CD4-positive, alpha-beta memory T cell (primary cell): ENCODE measurements at regions not wholly inside any gene's neighbourhood (a gene's known extent, or its start where the extent isn't known, plus 50 kb on each side); places are given as distances from the start of the nearest gene placed in this dataset.
"Not testable (repeated sequence)": the region's sequence is repeated elsewhere in the genome, so short reads cannot be mapped to it uniquely, and the experiment has no call there.

Experiments
- CTCF ChIA-PET: fragments of 350-600 bp; sonication (Branson Sonifier 250); formaldehyde crosslinking; loops from one replicate; lab custom pipeline; 2021; ENCODE audit warnings: inconsistent platforms; ENCODE audit not compliant: partially characterized antibody; lab: Charles Lee
- POLR2A ChIA-PET: fragments of 350-600 bp; sonication (Branson Sonifier 250); formaldehyde crosslinking; loops from one replicate; lab custom pipeline; 2021; ENCODE audit not compliant: partially characterized antibody; lab: Charles Lee
- DNase-seq, 5 donors: peaks; one replicate each; pipeline versions ENCODE4 v3.0.0 to v3.0.0-alpha.2; 2020 to 2022; ENCODE audit warnings: mixed read lengths in 1 of 5
- H3K27ac ChIP-seq: one replicate; pipeline ENCODE4 v1.7.0; 2013; ENCODE audit warnings: low read depth, low read length
- H3K27me3 ChIP-seq: 2 replicates; pipeline ENCODE4 v1.7.0; 2013; ENCODE audit warnings: mild to moderate bottlenecking, low read length, moderate library complexity; ENCODE audit not compliant: insufficient read depth
- H3K36me3 ChIP-seq: 2 replicates; pipeline ENCODE4 v1.7.0; 2013; ENCODE audit warnings: mild to moderate bottlenecking, low read length, moderate library complexity; ENCODE audit not compliant: insufficient read depth
- H3K4me1 ChIP-seq: 2 replicates; pipeline ENCODE4 v1.7.0; 2013; ENCODE audit warnings: mild to moderate bottlenecking, low read length, moderate library complexity; ENCODE audit not compliant: insufficient read depth
- H3K4me3 ChIP-seq, 2 donors: one replicate each; pipeline ENCODE4 v1.7.0; 2013; ENCODE audit warnings: low read length in 2 of 2, mild to moderate bottlenecking in 1 of 2
- H3K9me3 ChIP-seq, 2 donors: one replicate each; pipeline ENCODE4 v1.7.0; 2013; ENCODE audit warnings: low read length in 2 of 2, control low read depth in 1 of 2; ENCODE audit not compliant: control insufficient read depth in 1 of 2
- H3K27ac Mint-ChIP-seq, 7 donors: one replicate each; pipeline ENCODE4 v1.8.0; 2020 to 2021; ENCODE audit warnings: mixed read lengths in 7 of 7, mild to moderate bottlenecking in 6 of 7, inconsistent platforms in 3 of 7, moderate library complexity in 3 of 7
- H3K27me3 Mint-ChIP-seq, 2 donors: one replicate each; pipeline ENCODE4 v1.8.0; 2020 to 2021; ENCODE audit warnings: mixed read lengths in 2 of 2
- H3K36me3 Mint-ChIP-seq, 2 donors: one replicate each; pipeline ENCODE4 v1.8.0; 2020 to 2021; ENCODE audit warnings: mixed read lengths in 2 of 2, inconsistent platforms in 1 of 2, mild to moderate bottlenecking in 1 of 2
- H3K4me1 Mint-ChIP-seq, 4 donors: one replicate each; pipeline ENCODE4 v1.8.0; 2020 to 2021; ENCODE audit warnings: mixed read lengths in 4 of 4, mild to moderate bottlenecking in 1 of 4
- H3K4me3 Mint-ChIP-seq, 8 donors: one replicate each; pipeline ENCODE4 v1.8.0; 2020 to 2021; ENCODE audit warnings: mixed read lengths in 8 of 8, mild to moderate bottlenecking in 7 of 8, moderate library complexity in 6 of 8, inconsistent platforms in 3 of 8
- H3K9me3 Mint-ChIP-seq, 8 donors: one replicate each; pipeline ENCODE4 v1.8.0; 2020 to 2021; ENCODE audit warnings: mixed read lengths in 8 of 8, mild to moderate bottlenecking in 5 of 8, inconsistent platforms in 3 of 8, moderate library complexity in 1 of 8
- intact Hi-C: fragments of 100-400 bp; cut with micrococcal nuclease; formaldehyde crosslinking; loops from one replicate; pipeline ENCODE4 v1.15.1; 2023

GRCh38 chr1:120640261-120641013 is 83.3 kb upstream of the NBPF26 start:
- H3K36me3 Mint-ChIP-seq, DNase-seq, H3K27ac ChIP-seq, H3K27me3 Mint-ChIP-seq, intact Hi-C loops, H3K9me3 ChIP-seq, H3K9me3 Mint-ChIP-seq, H3K4me3 Mint-ChIP-seq, H3K36me3 ChIP-seq, H3K4me3 ChIP-seq, CTCF ChIA-PET, POLR2A ChIA-PET, H3K27ac Mint-ChIP-seq, H3K4me1 Mint-ChIP-seq, H3K4me1 ChIP-seq, H3K27me3 ChIP-seq: not testable (repeated sequence)

- H3K27me3 ChIP-seq, H3K4me1 Mint-ChIP-seq, H3K27ac ChIP-seq, H3K27me3 Mint-ChIP-seq, intact Hi-C loops, CTCF ChIA-PET, H3K36me3 Mint-ChIP-seq, H3K9me3 ChIP-seq, DNase-seq, H3K4me3 Mint-ChIP-seq, H3K9me3 Mint-ChIP-seq, H3K36me3 ChIP-seq, H3K4me3 ChIP-seq, H3K27ac Mint-ChIP-seq, POLR2A ChIA-PET, H3K4me1 ChIP-seq: not testable (repeated sequence)
Measured at GRCh38 chr1:120641014-120641302, 82.8 kb upstream of the NBPF26 start.

- DNase-seq, H3K27ac Mint-ChIP-seq, H3K4me3 Mint-ChIP-seq, H3K27me3 ChIP-seq, POLR2A ChIA-PET, H3K4me1 ChIP-seq, H3K9me3 Mint-ChIP-seq, H3K4me3 ChIP-seq, H3K9me3 ChIP-seq, H3K4me1 Mint-ChIP-seq, intact Hi-C loops, CTCF ChIA-PET, H3K36me3 Mint-ChIP-seq, H3K27me3 Mint-ChIP-seq, H3K27ac ChIP-seq, H3K36me3 ChIP-seq: not testable (repeated sequence)
Measured at GRCh38 chr1:120647182-120647581, 76.6 kb upstream of the NBPF26 start.

GRCh38 chr1:120648915-120649623 is 74.7 kb upstream of the NBPF26 start:
- H3K4me3 ChIP-seq, H3K9me3 ChIP-seq, H3K27me3 Mint-ChIP-seq, H3K4me1 Mint-ChIP-seq, POLR2A ChIA-PET, H3K9me3 Mint-ChIP-seq, CTCF ChIA-PET, H3K4me1 ChIP-seq, H3K27ac ChIP-seq, H3K4me3 Mint-ChIP-seq, intact Hi-C loops, H3K27me3 ChIP-seq, H3K27ac Mint-ChIP-seq, H3K36me3 ChIP-seq, H3K36me3 Mint-ChIP-seq, DNase-seq: not testable (repeated sequence)

- CTCF ChIA-PET: not testable (repeated sequence)
Measured at GRCh38 chr1:120649730-120650129, 74.0 kb upstream of the NBPF26 start.

GRCh38 chr1:120654114-120654513 is 69.6 kb upstream of the NBPF26 start:
- H3K4me1 Mint-ChIP-seq, H3K4me1 ChIP-seq, H3K27ac ChIP-seq, H3K27me3 Mint-ChIP-seq, POLR2A ChIA-PET, H3K4me3 ChIP-seq, CTCF ChIA-PET, H3K4me3 Mint-ChIP-seq, H3K36me3 Mint-ChIP-seq, H3K9me3 Mint-ChIP-seq, H3K27me3 ChIP-seq, H3K9me3 ChIP-seq, DNase-seq, H3K27ac Mint-ChIP-seq, intact Hi-C loops, H3K36me3 ChIP-seq: not testable (repeated sequence)

More at GRCh38 chr1:120649730-120650129, 74.0 kb upstream of the NBPF26 start:
- H3K27me3 Mint-ChIP-seq, H3K4me3 Mint-ChIP-seq, H3K4me1 Mint-ChIP-seq, H3K36me3 ChIP-seq, H3K27ac Mint-ChIP-seq, DNase-seq, H3K4me1 ChIP-seq, H3K9me3 Mint-ChIP-seq, H3K27me3 ChIP-seq, H3K9me3 ChIP-seq, POLR2A ChIA-PET, H3K27ac ChIP-seq, intact Hi-C loops, H3K36me3 Mint-ChIP-seq, H3K4me3 ChIP-seq: not testable (repeated sequence)

GRCh38 chr1:120655394-120655793 is 68.4 kb upstream of the NBPF26 start:
- H3K9me3 Mint-ChIP-seq, H3K27me3 Mint-ChIP-seq, POLR2A ChIA-PET, H3K27ac ChIP-seq, H3K4me3 Mint-ChIP-seq, H3K9me3 ChIP-seq, H3K27me3 ChIP-seq, intact Hi-C loops, H3K36me3 ChIP-seq, H3K4me3 ChIP-seq, CTCF ChIA-PET, H3K36me3 Mint-ChIP-seq, H3K27ac Mint-ChIP-seq, H3K4me1 Mint-ChIP-seq, H3K4me1 ChIP-seq, DNase-seq: not testable (repeated sequence)
